Posterior vena cava (tissue), 2 donors: ENCODE measurements at regions not wholly inside any gene's neighbourhood (a gene's known extent, or its start where the extent isn't known, plus 50 kb on each side); places are given as distances from the start of the nearest gene placed in this dataset.
"Not testable (repeated sequence)": the region's sequence is repeated elsewhere in the genome, so short reads cannot be mapped to it uniquely, and the experiment has no call there.

Experiments used
- DNase-seq: peaks from one replicate; pipeline ENCODE4 v3.0.0-alpha.2; 2020; ENCODE audit warnings: low spot score
- intact Hi-C, 2 donors: fragments of 100-400 bp; cut with DNase I; formaldehyde crosslinking; loops; one replicate each; pipeline versions ENCODE4 v1.14.1 to v1.14.2; 2022 to 2023
- donor health status: DM: yes; HTN: yes; CAD: no.
- donor health status: DM: yes; HTN: yes; CAD: no.

DNA sequence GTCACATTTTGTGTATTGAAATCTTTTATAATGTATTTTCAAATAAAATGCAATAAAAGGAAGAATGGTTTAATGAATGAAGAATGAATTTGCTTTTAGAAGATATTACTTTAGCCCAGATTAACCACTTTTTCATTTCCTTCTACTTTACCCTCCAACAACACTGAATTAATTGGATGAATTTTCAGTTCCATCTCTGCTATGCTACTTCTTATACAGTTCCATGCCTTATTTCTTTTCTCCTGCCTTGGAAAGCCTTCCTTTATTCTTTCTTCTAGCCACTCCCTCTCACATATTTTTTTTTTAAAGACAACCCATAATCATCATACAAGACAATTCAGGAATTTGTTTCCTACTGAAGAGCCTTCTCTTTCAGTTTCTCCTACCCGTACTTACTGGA is 296.6 kb upstream of the TNC start:
- DNase-seq: no peak
- intact Hi-C loops: no loop called here

DNA sequence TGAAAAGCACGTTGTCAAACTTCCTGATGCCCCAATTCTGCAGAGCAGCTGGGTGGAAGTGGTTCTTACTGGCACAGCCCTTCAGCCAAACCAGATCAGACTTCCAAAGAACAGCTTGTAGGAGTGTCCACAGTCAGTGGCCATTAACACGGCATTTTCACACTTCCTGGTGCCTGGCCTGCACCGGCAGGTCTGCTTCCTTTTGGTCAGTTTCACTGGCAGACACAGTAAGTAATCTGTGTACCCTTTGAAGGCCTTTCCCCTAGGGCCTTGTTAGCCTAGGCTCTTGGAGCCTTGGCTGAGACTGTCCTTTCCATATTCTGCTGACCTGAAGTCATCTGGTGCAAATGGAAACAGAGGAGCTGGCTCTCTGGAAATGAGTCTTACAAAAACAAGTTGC is 297.5 kb upstream of the TNC start:
- intact Hi-C loops: no loop called here
- no peak for DNase-seq

DNA sequence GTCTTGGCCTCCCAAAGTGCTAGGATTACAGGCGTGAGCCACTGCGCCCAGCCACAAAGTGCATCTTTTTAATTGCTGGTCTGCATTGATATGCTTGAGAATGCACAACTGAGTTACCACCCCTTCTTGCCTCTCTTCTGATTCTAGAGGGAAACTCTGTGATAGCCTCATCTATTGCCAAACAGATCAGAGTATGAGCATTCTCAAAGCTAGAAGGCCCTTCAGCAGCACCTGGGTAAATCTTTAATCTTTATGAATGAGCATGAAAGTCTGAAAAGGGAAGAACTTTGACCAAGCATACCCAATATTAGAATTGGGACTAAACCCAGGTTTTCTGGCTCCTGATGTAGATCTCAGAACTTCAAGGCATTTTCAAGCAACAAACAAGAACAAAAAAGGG is 298.3 kb upstream of the TNC start:
- intact Hi-C loops: no loop called here
- no peak for DNase-seq

DNA sequence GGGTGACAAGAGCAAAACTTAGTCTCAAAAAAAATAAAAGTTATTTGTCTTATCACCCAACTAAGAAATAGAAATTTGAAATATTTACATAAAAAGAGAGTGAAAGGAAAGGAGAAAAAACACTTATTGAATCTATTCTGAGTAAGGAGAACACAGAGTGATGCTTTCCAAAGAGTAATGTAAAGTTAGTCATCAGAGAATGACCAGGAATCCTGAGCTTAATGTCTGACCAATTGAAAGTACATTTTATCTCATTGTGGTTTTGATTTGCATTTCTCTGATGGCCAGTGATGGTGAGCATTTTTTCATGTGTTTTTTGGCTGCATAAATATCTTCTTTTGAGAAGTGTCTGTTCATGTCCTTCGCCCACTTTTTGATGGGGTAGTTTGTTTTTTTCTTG is 300.2 kb upstream of the TNC start:
- intact Hi-C loops, DNase-seq: not testable (repeated sequence)

DNA sequence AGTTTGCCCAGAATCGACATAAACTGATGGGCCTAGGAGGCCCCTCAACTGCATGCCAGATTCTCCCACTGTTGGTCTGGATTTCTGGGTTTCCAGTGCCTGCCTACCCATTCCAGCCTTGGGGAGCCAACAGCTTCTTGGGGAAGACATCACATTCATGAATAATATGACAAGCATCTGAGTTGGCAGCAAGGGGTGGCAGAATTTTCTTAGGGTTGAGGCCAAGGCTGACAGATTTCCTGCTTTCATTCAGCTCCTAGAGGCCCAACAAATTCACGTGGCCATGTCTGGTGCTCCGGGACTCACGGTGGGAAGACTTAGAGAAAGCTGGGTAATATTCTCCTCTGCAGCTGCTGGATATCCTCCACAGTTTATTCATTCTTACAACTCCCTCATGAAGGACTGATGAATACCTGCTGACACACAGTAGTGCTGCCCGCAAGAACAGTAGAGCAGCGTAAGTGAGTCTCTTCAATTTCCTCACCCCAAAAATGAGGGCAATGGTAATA is 305.0 kb upstream of the TNC start:
- no peak for DNase-seq
- intact Hi-C loops: no loop called here

DNA sequence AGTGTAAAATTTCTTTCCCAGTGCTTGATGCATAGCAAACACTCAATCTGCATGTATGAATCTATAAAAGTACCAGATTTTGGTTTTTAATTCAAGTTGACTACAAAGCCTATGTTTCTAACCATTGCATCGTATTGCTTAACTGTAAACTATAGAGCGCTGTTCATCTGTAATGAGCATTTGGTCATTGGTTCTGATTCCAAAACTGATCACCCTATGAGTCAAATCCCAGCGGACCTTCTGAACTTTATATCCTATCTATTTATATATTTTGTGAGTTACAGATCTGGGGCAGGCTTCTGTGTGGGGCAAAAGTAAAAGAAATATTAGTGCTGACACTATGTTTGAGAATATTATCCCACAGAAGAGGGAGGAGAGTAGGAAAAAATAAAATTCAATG is 305.7 kb upstream of the TNC start:
- intact Hi-C loops: no loop called here
- DNase-seq: no peak

DNA sequence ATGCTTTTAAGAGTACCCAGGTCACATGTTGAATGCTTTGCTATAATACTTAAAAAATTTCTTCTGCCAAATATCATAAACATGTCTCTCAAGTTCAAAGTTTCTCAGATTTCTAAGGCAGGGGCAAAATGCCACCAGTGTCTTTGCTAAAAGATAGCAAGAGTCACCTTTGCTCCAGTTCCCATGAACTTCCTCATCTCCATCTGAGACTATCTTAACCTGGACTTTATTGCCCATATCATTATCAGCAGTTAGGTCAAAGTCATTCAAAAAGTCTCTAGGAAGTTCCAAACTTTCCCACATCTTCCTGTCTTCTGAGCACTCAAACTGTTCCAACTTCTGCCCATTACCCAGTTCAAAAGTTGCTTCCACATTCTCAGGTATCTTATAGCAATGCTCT is 307.6 kb upstream of the TNC start:
- intact Hi-C loops: no loop called here
- DNase-seq: no peak

DNA sequence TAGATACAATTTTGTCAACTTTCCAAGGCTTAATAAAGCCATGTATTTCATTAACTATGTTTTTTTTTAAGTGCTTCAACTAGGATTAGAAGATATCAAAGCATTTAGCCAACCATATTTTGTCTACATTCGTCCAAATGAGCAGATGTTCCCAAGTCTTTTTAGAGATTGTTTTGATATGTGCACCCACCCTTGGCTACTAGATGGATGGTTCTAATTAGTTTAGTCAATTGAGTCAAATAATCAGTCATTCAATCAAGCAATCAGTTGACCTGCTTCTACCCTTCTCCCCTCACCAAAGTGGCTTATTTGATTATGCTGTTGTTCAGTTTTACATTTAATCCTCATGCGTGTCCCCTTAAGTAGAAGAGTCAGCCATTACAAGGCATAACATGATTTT is 319.5 kb upstream of the TNC start:
- no peak for DNase-seq
- intact Hi-C loops: no loop called here

DNA sequence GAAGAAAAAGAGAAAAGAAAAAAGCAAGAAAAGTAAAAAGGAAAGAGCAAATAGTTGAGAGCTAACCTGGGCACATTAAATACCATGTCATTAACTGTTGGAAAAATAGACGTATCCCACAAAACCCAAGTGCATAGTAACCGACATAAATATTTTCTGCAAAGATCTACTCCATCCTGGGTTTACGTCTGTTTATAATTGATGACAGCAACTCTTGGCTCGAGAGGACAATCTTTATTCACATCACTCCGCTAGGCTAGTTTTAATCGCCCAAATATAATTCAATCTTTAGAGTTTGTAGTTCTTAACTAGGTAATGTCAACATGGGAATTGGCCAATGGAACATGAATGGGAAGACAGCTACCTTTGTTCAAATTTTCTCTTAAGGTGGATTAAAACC is 321.7 kb upstream of the TNC start:
- intact Hi-C loops: no loop called here
- DNase-seq: no peak

DNA sequence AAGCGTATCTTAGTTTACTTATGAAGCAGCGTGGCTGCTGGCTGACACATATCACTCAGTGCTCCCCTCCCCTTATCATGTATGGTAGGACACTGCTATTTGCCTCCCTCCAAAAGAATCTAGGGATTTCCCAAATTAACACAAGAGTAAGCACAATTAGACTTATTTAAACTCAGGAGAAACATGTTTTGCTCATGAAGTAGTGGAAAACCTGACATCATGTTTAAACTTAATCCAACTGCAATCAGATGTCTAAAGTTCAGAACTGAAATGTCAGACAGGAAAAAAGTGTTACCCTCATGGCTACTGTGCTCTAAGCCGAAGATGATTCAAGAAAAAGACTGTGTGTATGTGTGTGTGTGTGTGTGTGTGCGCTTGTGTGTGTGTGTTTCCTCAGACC is 324.1 kb upstream of the TNC start:
- intact Hi-C loops: no loop called here
- DNase-seq: no peak

DNA sequence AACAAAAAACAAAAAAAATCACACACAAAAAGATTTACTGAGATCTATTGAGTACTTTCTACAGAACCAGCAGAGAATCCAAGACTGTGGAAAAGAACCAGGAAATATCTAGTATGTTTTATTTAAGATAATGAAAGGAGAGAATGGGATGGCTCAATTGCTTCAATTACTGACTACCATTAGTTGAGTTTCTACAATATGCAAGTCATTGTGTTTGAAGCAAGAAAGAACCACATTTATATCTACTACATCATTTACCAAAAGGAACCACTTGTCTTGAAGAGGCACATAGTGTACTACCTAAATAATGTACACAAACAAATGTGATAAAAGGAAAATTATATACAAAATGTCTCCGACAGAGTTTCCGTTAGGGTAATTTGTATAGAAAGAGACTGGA is 325.9 kb upstream of the TNC start:
- intact Hi-C loops: no loop called here
- DNase-seq: no peak

DNA sequence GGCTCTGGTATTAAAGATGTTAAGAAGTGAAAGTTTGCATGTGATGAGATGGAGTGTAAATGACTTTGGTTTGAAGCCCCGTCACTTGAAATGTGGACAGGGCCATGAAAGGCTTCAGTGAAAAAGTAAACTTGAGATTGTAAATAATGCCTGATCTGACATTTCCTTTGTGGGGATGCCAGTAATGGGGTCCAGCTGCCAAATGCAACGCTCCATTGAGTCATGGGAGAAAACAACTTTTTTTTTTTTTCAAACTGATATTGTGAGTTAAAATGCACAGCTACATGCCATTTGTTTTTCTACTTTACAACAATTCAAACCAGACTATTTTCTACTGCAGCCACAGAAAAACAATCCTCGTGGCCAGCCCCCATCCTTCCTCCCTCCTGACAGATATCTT is 327.0 kb upstream of the TNC start:
- no peak for DNase-seq
- intact Hi-C loops: loop anchor here in 1 of 2 donors (5.0 kb wide), 1 partner anchor 567 kb away; no protein-coding TSS in a partner anchor

DNA sequence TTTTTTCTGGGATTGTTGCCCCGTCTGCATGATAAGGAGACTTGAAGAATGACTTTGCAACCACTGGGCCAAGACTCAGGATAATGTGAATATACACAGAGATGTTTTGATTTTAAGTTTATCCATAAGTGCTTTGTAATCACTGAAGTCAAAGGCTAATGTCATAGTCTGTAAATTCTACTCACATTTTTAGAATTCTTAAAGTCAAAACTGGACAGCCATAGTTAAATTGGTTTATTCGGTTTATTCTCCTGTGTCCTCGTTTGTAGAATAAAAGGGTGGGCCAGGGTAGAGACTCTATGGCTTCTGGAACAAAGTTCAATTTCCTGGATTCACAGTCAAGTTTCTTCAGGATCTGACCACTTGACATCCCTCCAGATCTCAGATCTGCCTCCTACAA is 327.7 kb upstream of the TNC start:
- DNase-seq: no peak
- intact Hi-C loops: loop anchor here in 1 of 2 donors (5.0 kb wide), 1 partner anchor 567 kb away; no protein-coding TSS in a partner anchor

DNA sequence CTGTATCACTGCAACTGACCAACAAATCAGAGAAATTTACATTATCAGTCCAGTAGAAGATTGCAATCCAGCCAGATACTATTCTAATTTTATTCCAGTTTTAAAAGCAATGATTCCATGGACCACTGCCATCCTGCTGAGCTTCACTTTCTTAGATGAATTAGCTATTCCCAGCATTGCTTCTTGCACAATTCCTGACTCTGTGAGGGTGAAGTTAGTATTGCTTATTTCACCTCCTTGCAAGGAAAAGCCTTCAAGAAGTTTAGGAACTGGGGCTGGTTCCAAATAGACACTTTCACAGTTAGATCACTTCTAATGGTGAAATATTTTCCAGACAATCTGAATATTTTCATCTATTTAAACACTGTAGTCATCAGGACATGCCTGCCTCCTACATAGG is 338.6 kb upstream of the TNC start:
- DNase-seq: no peak
- intact Hi-C loops: no loop called here

DNA sequence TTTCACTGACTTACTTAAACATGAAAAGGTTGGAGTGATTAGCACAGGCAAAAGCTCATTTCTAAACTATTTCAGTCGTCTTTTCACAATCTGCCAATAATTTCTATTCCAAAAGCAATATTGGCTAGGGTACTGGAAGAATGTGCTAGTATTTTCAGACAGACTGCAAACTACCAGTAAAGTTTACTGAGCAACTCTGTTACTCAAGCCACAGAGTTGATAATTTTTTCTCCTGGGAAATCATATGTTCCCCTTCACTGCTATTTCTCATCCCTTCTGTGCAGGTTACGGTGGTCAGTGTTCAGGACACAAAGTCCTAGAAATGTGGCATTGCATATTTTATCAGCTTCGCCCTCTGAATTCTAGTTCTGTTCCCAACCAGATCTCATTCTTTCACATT is 343.3 kb upstream of the TNC start:
- intact Hi-C loops: no loop called here
- DNase-seq: no peak

DNA sequence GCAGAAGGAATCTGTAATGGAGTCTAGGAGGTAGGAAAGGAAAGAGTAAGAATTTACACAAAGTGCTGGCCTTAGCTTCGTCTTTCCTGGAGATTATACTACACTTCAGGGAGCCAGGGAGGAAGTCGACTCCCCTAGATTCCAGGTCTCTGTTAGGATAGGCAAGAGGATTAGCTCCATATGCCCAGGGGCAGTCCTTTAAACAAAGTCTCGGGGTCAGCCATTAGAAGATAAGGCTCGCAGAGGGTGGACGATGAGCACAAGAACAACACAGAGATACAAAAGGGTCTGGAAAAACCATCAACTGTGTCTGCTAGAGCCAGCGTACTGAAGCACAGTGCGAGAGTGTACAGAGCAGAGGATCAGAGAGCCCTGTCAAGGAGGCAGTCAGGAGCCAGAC is 344.7 kb upstream of the TNC start:
- DNase-seq: peak; percentile 25

DNA sequence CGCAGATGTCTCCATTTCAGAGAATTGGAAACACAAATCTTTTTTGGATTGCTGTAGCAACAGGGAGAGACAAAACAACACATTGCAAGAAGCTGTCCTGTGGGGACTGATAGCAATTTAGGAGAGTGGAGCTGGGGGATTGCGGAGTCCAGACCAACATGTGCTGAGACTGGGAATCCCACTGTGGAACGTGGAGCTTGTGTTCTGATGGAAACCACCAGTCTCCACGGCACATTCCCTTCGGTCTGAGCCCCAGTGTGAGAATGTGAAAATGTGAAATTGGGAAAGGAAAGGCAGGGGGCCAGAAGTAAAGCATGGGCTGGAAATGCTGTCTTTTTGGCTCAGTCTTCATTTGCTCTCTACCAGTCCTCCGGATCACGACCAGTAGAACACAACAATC is 348.8 kb upstream of the TNC start:
- no peak for DNase-seq
- intact Hi-C loops: no loop called here

More for the DNA sequence above, 344.7 kb upstream of the TNC start:
- intact Hi-C loops: no loop called here

DNA sequence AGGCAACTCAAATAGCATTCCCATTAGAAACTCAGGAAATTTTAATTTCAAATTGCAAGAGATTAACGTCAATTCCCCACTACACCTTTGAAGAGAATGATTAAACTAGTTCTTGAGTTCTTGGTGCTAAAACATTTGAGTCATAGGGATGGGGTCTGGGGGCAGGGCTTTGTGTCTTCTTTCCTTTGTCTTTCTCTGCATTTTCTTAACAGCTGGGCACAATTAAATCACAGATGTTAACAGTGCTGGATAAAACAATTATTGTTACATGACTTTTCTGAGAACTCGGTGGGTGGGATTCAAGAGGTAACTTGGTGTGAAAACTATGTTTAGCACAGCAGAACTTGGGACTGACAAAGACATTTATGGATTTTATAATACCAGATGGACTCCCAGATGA is 351.9 kb upstream of the TNC start:
- intact Hi-C loops: no loop called here
- DNase-seq: no peak

DNA sequence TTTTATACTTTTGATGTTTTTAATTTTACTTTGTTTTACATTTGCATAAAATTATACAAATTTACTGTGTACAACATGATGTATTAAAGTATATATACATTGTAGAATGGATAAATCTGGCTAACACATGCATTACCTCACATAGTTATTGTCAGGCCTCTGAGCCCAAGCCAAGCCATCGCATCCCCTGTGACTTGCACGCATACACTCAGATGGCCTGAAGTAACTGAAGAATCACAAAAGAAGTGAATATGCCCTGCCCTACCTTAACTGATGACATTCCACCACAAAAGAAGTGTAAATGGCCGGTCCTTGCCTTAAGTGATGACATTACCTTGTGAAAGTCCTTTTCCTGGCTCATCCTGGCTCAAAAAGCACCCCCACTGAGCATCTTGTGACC is 355.1 kb upstream of the TNC start:
- intact Hi-C loops, DNase-seq: not testable (repeated sequence)

DNA sequence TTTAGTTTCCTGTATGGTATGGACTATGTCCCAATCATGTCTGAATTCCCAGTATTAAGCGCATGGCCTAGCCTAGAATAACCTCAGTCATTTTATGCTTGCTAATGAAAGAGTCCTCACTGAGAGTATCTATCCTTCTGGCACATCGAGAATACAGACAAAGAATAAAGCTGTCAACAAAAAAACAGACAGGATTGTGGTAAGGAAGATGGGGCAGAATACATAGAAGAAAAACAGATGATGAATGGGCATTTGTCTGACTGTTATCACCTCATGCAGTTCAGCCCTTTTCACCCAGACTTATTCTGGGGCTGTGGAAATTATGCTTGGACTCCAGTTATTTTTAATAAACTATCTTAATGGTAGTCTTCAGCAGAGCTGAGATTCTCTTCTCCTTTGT is 363.8 kb upstream of the TNC start:
- intact Hi-C loops: no loop called here
- DNase-seq: no peak

DNA sequence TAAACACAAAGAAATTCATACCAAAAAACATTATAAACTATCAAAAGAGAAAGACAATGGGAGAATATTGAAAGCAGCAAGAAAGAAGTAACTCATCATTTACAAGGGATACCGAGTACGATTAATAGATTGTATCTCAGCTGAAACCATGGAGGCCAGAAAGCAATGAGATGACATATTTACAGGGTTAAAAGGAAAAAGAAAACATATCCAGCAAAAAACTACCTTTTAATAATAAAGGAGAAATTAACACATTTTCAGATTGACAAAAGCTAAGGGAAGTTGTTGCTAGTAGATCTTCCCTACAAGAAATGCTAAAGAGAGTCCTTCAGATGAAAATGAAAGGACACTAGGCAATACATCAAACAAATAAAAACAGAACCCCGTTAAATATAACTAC is 364.8 kb upstream of the TNC start:
- DNase-seq: no peak
- intact Hi-C loops: no loop called here

DNA sequence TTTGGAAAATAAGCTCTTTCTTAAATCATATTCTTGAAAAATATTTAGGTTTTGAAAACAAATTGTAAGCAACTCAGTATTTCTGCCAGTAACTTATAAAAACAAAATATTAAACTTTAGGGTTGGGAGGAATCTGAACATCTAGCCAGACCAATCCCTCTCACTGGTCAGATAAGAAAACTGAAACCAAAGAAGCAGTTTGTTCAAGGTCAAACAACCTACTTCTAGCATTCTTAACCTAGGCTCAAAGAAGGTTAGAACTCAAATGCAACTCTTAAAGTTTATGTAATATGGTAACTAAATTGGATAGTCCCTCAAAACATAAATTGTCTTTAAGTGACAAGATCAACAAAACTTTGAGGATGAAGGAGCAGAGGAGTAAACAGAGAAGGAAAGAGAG is 374.9 kb upstream of the TNC start:
- no peak for DNase-seq
- intact Hi-C loops: no loop called here
